NT2/D1 (cell line): ENCODE measurements at regions not wholly inside any gene's neighbourhood (a gene's known extent, or its start where the extent isn't known, plus 50 kb on each side); places are given as distances from the start of the nearest gene placed in this dataset.
"Not testable (repeated sequence)": the region's sequence is repeated elsewhere in the genome, so short reads cannot be mapped to it uniquely, and the experiment has no call there.

ENCODE experiments used
- DNase-seq: peaks from one replicate; pipeline ENCODE4 v3.0.0-alpha.2; 2011; ENCODE audit warnings: low read depth, low spot score
- H3K27me3 ChIP-seq: 2 replicates; pipeline ENCODE4 v1.6.0; 2011; ENCODE audit warnings: mild to moderate bottlenecking; ENCODE audit not compliant: insufficient read length, insufficient read depth
- H3K36me3 ChIP-seq: 2 replicates; pipeline ENCODE4 v1.6.1; 2011; ENCODE audit warnings: mild to moderate bottlenecking, low read length, mixed read lengths; ENCODE audit not compliant: insufficient read depth, insufficient read length
- H3K4me1 ChIP-seq: 2 replicates; pipeline ENCODE4 v1.5.1; 2011; ENCODE audit not compliant: insufficient read depth, insufficient read length
- H3K4me3 ChIP-seq: 2 replicates; pipeline ENCODE4 v1.5.1; 2011; ENCODE audit warnings: low read depth; ENCODE audit not compliant: insufficient read length
- H3K9ac ChIP-seq: 2 replicates; pipeline ENCODE4 v1.6.0; 2011; ENCODE audit warnings: low read depth; ENCODE audit not compliant: insufficient read length
- H3K9me3 ChIP-seq: 2 replicates; pipeline ENCODE4 v1.5.1; 2011; ENCODE audit warnings: mild to moderate bottlenecking, low read length; ENCODE audit not compliant: insufficient read depth
- SUZ12 ChIP-seq: IDR thresholded peaks from 2 replicates; pipeline ENCODE4 v1.6.1; 2011; ENCODE audit not compliant: insufficient read length, insufficient read depth; ENCODE audit errors: extremely low read depth
- YY1 ChIP-seq: IDR thresholded peaks from 2 replicates; pipeline ENCODE4 v1.6.1; 2011; ENCODE audit not compliant: insufficient read length, insufficient read depth
- ZNF274 ChIP-seq: IDR thresholded peaks from 2 replicates; pipeline ENCODE4 v1.6.1; 2011; ENCODE audit warnings: mild to moderate bottlenecking, low read depth, low read length

GRCh38 chr6:14288910-14289309 is 171.3 kb downstream of the CD83 start:
- Histone ChIP-seq H3K4me1 (no peaks in the 10 kb centered on the region), H3K4me3 (no peak overlapping the region), H3K36me3 (no peaks in the 10 kb centered on the region), H3K27me3 (peaks cover 2% of the 10 kb centered on the region), H3K9me3 (no peaks in the 10 kb centered on the region), H3K9ac (no peak overlapping the region)
- no peak for DNase-seq
- no peak for TF ChIP-seq YY1
- TF ChIP-seq ZNF274, result no peak
- TF ChIP-seq SUZ12, result no peak

GRCh38 chr6:14290041-14290771 is 172.6 kb downstream of the CD83 start:
- DNase-seq, result no peak
- no peak overlapping the region for H3K4me3 ChIP-seq
- H3K9ac ChIP-seq, result no peak overlapping the region

GRCh38 chr6:14290772-14291330 is 173.3 kb downstream of the CD83 start:
- Histone ChIP-seq H3K9me3 (no peaks in the 10 kb centered on the region), H3K9ac (no peak overlapping the region), H3K4me3 (no peak overlapping the region), H3K27me3 (peaks cover 2% of the 10 kb centered on the region), H3K4me1 (peaks cover 4% of the 10 kb centered on the region), H3K36me3 (no peaks in the 10 kb centered on the region)
- no peak for TF ChIP-seq ZNF274
- TF ChIP-seq YY1, result no peak
- no peak for TF ChIP-seq SUZ12
- DNase-seq, result no peak

More at GRCh38 chr6:14290041-14290771, 172.6 kb downstream of the CD83 start:
- TF ChIP-seq ZNF274 (no peak), SUZ12 (no peak), YY1 (no peak)
- Histone ChIP-seq H3K4me1 (no peaks in the 10 kb centered on the region), H3K36me3 (no peaks in the 10 kb centered on the region), H3K9me3 (no peaks in the 10 kb centered on the region), H3K27me3 (peaks cover 2% of the 10 kb centered on the region)

GRCh38 chr6:14291331-14291730 is 173.8 kb downstream of the CD83 start:
- no peaks in the 10 kb centered on the region for H3K36me3 ChIP-seq
- TF ChIP-seq SUZ12 (no peak), YY1 (no peak), ZNF274 (no peak)
- no peaks in the 10 kb centered on the region for H3K9me3 ChIP-seq
- H3K4me1 ChIP-seq, result peaks cover 4% of the 10 kb centered on the region
- no peak overlapping the region for H3K4me3 ChIP-seq
- no peak overlapping the region for H3K9ac ChIP-seq
- DNase-seq, result no peak
- H3K27me3 ChIP-seq, result peaks cover 2% of the 10 kb centered on the region

GRCh38 chr6:14292119-14292518 is 174.5 kb downstream of the CD83 start:
- no peaks in the 10 kb centered on the region for H3K36me3 ChIP-seq
- H3K4me3 ChIP-seq, result no peak overlapping the region
- H3K4me1 ChIP-seq, result peaks cover 4% of the 10 kb centered on the region
- H3K27me3 ChIP-seq, result peaks cover 2% of the 10 kb centered on the region
- no peaks in the 10 kb centered on the region for H3K9me3 ChIP-seq
- DNase-seq, result no peak
- no peak overlapping the region for H3K9ac ChIP-seq
- no peak for TF ChIP-seq SUZ12
- no peak for TF ChIP-seq ZNF274
- no peak for TF ChIP-seq YY1

GRCh38 chr6:14294270-14294951 is 176.8 kb downstream of the CD83 start:
- H3K4me1 ChIP-seq, result peaks cover 4% of the 10 kb centered on the region
- H3K9me3 ChIP-seq, result no peaks in the 10 kb centered on the region
- peaks cover 2% of the 10 kb centered on the region for H3K27me3 ChIP-seq
- H3K4me3 ChIP-seq, result no peak overlapping the region
- H3K9ac ChIP-seq, result no peak overlapping the region
- H3K36me3 ChIP-seq, result no peaks in the 10 kb centered on the region
- no peak for DNase-seq
- TF ChIP-seq ZNF274 (no peak), SUZ12 (no peak), YY1 (no peak)

GRCh38 chr6:14296698-14297097 is 179.1 kb downstream of the CD83 start:
- H3K4me1 ChIP-seq, H3K36me3 ChIP-seq, DNase-seq, H3K4me3 ChIP-seq, H3K27me3 ChIP-seq, H3K9ac ChIP-seq, H3K9me3 ChIP-seq: not testable (repeated sequence)

GRCh38 chr6:14297118-14297517 is 179.5 kb downstream of the CD83 start:
- not testable (repeated sequence) for H3K9ac ChIP-seq, DNase-seq

GRCh38 chr6:14300189-14300588 is 182.6 kb downstream of the CD83 start:
- not testable (repeated sequence) for DNase-seq, H3K27me3 ChIP-seq, H3K9ac ChIP-seq, H3K4me3 ChIP-seq, H3K4me1 ChIP-seq, H3K36me3 ChIP-seq, H3K9me3 ChIP-seq

More at GRCh38 chr6:14297118-14297517, 179.5 kb downstream of the CD83 start:
- not testable (repeated sequence) for H3K36me3 ChIP-seq, H3K9me3 ChIP-seq, H3K4me3 ChIP-seq, H3K4me1 ChIP-seq, H3K27me3 ChIP-seq

- not testable (repeated sequence) for H3K36me3 ChIP-seq, H3K9me3 ChIP-seq, H3K9ac ChIP-seq, DNase-seq, H3K4me3 ChIP-seq, H3K4me1 ChIP-seq, H3K27me3 ChIP-seq
Measured at GRCh38 chr6:14300721-14301120, 183.1 kb downstream of the CD83 start.
